Neutrophil (primary cell): ENCODE measurements at regions not wholly inside any gene's neighbourhood (a gene's known extent, or its start where the extent isn't known, plus 50 kb on each side); places are given as distances from the start of the nearest gene placed in this dataset.
"Not testable (repeated sequence)": the region's sequence is repeated elsewhere in the genome, so short reads cannot be mapped to it uniquely, and the experiment has no call there.

ENCODE experiments used
- H3K27ac ChIP-seq: fragments of 200-600 bp; sonication (generic); 2 replicates; pipeline ENCODE4 v1.5.1; 2016; ENCODE audit warnings: mild to moderate bottlenecking, moderate library complexity
- H3K27me3 ChIP-seq: fragments of 200-600 bp; sonication (generic); 2 replicates; pipeline ENCODE4 v1.6.0; 2016; ENCODE audit warnings: mild to moderate bottlenecking
- H3K36me3 ChIP-seq: fragments of 200-600 bp; sonication (generic); 2 replicates; pipeline ENCODE4 v1.5.1; 2017
- H3K4me1 ChIP-seq, 2 experiments: fragments of 200-600 bp in 1 of 2; sonication (generic) in 1 of 2; 1 replicate in 1 of 2; 2 replicates in 1 of 2; pipeline versions ENCODE4 v1.5.1 to v1.6.1; 2013 to 2016; ENCODE audit warnings: low read depth in 1 of 2, low read length in 1 of 2, mild to moderate bottlenecking in 1 of 2, moderate library complexity in 1 of 2; ENCODE audit not compliant: control insufficient read depth in 1 of 2, insufficient read depth in 1 of 2
- H3K4me3 ChIP-seq, 2 experiments: fragments of 200-600 bp in 1 of 2; sonication (generic) in 1 of 2; 1 replicate in 1 of 2; 2 replicates in 1 of 2; pipeline ENCODE4 v1.5.1; 2013 to 2016; ENCODE audit warnings: low read depth in 1 of 2, low read length in 1 of 2, mild to moderate bottlenecking in 1 of 2, moderate library complexity in 1 of 2
- H3K9me3 ChIP-seq: fragments of 200-600 bp; sonication (generic); 2 replicates; pipeline ENCODE4 v1.5.1; 2016
- TF ChIP-seq, protein P1 (sequence below): fragments of 200-600 bp; sonication (generic); IDR thresholded peaks from 2 replicates; pipeline ENCODE4 v1.5.1; 2016; ENCODE audit warnings: antibody characterized with exemption

DNA sequence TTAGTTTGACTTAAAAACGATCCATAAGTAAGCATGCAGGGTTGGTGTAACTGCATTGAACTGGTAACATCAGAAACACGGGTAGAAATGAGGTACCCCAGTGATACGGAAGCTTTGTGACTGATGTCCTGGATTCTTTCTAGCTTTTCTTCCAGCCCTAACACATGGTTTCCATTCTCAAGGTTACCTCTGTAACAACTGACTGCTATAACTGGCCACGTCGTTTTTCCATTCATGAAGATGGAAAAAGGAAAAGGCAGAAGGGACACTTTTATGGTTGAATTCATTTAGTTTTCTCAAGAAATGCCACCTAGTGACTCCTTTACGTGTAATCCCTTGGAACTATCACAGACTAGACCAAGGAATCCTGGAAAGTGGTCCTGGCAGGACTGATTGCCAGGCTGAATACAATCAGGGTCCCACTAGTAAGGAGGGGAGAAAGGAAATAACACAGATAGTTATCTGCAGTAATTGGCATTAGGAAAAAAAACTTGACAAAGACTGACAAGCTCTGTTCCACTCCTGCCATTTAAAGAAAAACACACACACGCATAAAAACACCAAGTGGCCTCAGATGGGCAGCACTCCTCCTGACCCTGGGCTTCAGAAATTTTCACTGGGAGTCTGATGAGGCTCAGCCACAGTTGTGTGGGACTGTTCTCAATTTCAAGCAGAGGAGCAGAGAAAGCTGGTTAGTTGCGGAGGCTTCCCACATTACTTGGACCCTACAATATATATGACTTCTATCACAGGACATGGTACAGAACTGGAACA lies 77.5 kb upstream of the ZNF169 start:
- Histone ChIP-seq H3K4me1 (no peaks in the 10 kb centered on the region), H3K36me3 (peaks cover 42% of the 10 kb centered on the region), H3K4me3 (no peak overlapping the region), H3K27ac (no peak overlapping the region), H3K27me3 (no peaks in the 10 kb centered on the region), H3K9me3 (no peaks in the 10 kb centered on the region)
- TF ChIP-seq, protein P1, sequence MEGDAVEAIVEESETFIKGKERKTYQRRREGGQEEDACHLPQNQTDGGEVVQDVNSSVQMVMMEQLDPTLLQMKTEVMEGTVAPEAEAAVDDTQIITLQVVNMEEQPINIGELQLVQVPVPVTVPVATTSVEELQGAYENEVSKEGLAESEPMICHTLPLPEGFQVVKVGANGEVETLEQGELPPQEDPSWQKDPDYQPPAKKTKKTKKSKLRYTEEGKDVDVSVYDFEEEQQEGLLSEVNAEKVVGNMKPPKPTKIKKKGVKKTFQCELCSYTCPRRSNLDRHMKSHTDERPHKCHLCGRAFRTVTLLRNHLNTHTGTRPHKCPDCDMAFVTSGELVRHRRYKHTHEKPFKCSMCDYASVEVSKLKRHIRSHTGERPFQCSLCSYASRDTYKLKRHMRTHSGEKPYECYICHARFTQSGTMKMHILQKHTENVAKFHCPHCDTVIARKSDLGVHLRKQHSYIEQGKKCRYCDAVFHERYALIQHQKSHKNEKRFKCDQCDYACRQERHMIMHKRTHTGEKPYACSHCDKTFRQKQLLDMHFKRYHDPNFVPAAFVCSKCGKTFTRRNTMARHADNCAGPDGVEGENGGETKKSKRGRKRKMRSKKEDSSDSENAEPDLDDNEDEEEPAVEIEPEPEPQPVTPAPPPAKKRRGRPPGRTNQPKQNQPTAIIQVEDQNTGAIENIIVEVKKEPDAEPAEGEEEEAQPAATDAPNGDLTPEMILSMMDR: no peak

DNA sequence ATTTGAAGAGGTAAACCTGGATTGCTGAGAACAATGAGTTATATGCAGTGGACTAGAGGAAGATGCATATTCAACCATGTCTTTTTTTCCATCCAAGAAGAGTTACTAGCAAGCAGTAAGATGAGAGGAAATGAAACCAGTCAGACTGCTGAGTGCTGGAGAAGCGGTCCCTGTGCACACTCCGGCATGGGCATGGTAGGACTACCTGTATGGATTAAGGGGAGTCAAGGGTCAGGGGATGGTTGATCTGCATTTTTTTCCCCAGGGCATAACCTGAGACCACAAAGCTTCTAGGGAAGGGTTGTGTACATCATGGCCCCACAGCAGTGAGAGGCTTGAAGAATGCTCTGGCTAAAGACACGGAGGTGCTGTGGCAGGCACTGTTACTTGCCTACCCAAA lies 76.6 kb upstream of the ZNF169 start:
- TF ChIP-seq, protein P1: no peak
- H3K27ac ChIP-seq: no peak overlapping the region
- no peaks in the 10 kb centered on the region for H3K27me3 ChIP-seq
- H3K4me3 ChIP-seq: no peak overlapping the region
- H3K4me1 ChIP-seq: no peaks in the 10 kb centered on the region
- no peaks in the 10 kb centered on the region for H3K9me3 ChIP-seq
- H3K36me3 ChIP-seq: peaks cover 33% of the 10 kb centered on the region

DNA sequence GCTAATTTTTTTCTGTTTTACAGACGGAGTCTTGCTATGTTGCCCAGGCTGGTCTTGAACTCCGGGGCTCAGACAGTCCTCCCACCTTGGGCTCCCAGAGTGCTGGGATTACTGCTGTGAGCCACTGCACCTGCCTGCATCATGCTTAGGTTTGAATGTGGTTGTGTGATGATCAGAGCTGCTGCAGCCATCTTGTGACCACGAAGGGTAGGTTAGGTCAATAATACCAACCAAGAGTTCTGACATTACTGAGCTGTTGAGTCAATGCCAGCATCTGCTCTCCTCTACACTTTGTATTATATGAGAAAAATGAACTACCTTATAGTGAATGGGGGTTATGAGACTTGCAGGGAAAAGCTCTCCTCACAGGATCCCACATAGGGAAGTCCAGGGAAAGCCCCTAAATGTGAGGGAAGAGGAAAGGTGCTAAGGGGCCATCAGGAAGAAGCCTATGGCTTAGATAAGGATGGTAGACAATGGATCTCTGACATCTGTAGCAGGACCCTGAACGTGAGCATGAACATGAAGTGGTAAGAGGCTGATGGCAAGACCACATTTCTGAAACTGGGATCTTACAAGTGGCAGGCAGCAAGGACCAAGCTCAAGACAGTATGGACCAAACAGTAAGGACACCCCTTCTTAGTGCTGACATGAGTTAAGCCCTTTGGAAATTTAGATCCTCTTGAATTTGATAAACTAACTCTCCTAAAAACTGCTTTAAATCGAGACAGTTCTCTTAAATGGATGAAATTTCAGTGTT lies 75.7 kb upstream of the ZNF169 start:
- TF ChIP-seq, protein P1: no peak
- no peak overlapping the region for H3K4me3 ChIP-seq
- no peaks in the 10 kb centered on the region for H3K4me1 ChIP-seq
- H3K36me3 ChIP-seq: peaks cover 24% of the 10 kb centered on the region
- H3K27me3 ChIP-seq: no peaks in the 10 kb centered on the region
- H3K9me3 ChIP-seq: peaks cover 1% of the 10 kb centered on the region
- H3K27ac ChIP-seq: no peak overlapping the region

DNA sequence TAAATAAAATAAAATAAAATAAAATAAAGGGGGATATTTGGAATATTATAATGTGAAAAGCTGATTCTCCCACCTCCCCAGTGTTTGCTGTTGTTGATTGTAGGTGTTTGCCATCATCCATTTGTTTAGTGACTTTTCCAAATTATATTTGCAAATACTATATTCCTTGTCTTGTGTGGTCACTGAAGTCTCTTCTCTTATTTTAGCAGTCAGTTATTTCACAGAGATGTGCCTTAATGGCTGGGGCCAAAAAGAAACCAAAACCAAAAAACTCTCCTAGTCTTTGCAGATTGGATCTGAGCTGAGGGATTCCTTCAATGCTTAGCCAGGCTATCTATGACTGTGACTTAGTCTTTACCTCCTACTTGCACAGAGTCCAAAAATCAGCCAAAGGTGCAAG lies 70.9 kb upstream of the ZNF169 start:
- TF ChIP-seq, protein P1: no peak
- H3K4me3 ChIP-seq: no peak overlapping the region
- H3K27ac ChIP-seq: no peak overlapping the region
- no peaks in the 10 kb centered on the region for H3K4me1 ChIP-seq
- peaks cover 11% of the 10 kb centered on the region for H3K9me3 ChIP-seq
- H3K27me3 ChIP-seq: no peaks in the 10 kb centered on the region
- H3K36me3 ChIP-seq: peaks cover 6% of the 10 kb centered on the region

DNA sequence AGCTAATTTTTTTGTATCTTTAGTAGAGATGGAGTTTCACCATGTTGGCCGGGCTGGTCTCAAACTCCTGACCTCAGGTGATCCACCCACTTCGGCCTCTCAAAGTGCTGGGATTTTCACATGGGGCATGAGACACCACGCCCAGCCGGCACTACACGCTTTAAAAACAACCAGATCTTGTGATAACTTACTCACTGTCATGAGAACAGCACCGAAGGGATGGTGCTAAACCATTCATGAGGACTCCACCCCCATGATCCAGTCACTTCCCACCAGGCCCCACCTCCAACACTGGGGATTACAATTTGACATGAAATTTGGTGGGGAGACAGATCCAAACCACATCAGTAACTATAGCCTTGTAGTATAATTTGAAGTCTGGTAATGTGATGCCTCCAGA lies 67.4 kb upstream of the ZNF169 start:
- H3K27ac ChIP-seq, H3K36me3 ChIP-seq, H3K4me1 ChIP-seq, H3K27me3 ChIP-seq, H3K4me3 ChIP-seq: not testable (repeated sequence)
- peaks cover 11% of the 10 kb centered on the region for H3K9me3 ChIP-seq

DNA sequence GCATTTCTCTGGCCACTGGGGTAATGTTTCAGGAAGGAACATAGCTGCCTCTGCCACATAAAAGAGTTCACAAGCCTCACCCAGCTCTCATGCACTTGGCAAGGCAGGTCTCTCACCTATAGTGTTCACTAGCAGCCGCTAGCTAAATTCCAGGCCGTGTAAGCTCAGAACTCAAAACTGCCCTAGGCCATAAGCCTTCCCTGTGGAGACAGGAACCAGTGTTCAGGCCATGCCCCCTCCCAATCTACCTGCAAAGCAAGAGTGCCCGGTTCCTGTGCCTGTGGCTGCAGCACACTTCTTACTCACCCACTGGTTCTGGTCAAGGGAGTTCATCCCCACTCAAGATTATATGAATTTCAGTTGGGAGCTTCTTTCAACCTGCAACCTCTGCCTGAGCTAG lies 60.7 kb upstream of the ZNF169 start:
- TF ChIP-seq, protein P1: no peak
- H3K4me3 ChIP-seq: no peak overlapping the region
- H3K36me3 ChIP-seq: no peaks in the 10 kb centered on the region
- no peaks in the 10 kb centered on the region for H3K27me3 ChIP-seq
- no peaks in the 10 kb centered on the region for H3K9me3 ChIP-seq
- no peak overlapping the region for H3K27ac ChIP-seq
- no peaks in the 10 kb centered on the region for H3K4me1 ChIP-seq
